ENCODE measurements at regions not wholly inside any gene's neighbourhood (a gene's known extent, or its start where the extent isn't known, plus 50 kb on each side); places are given as distances from the start of the nearest gene placed in this dataset.

GRCh38 chrX:63475200-63475599, 124.1 kb upstream of the SPIN4 start:
- no peak for ATAC-seq
- Histone ChIP-seq H3K4me3 (no peak overlapping the region), H3K4me2 (no peak overlapping the region), H3K4me1 (no peaks in the 10 kb centered on the region), H3K27ac (no peak overlapping the region), H3K9me3 (peaks cover 36% of the 10 kb centered on the region)
- 62% methylated on average over 1 of the region's 1 CpG for WGBS (ENCODE audit: missing lambda C conversion rate)
- POLR2A ChIA-PET: no interaction called here
- peak in 1 of 2 experiments; percentile 37 for DNase-seq (ENCODE audit: low read depth in 1 of 2, low spot score in 1 of 2)
- CTCF ChIA-PET: no interaction called here
- FAIRE-seq: peak; percentile 13
- TF ChIP-seq RARB (CRISPR knock-in tag; IDR thresholded peaks at IDR 0.05) (no peak), MAZ (IDR thresholded peaks at IDR 0.05; ENCODE audit: borderline replicate concordance, low read depth, low read length) (no peak), FOXS1 (CRISPR knock-in tag; IDR thresholded peaks at IDR 0.05) (no peak), GATA3 (IDR thresholded peaks at IDR 0.05; ENCODE audit: borderline replicate concordance) (no peak), CTCF (IDR thresholded peaks at IDR 0.05) (no peak), POLR2AphosphoS2 (conservative IDR thresholded peaks at IDR 0.05; ENCODE audit: low read length) (no peak), USF2 (IDR thresholded peaks at IDR 0.05) (no peak), CBX8 (IDR thresholded peaks at IDR 0.05) (no peak), NR3C1 (IDR thresholded peaks at IDR 0.05) (no peak), ZC3H11A (IDR thresholded peaks at IDR 0.05) (no peak), HES2 (IDR thresholded peaks at IDR 0.05) (no peak), CEBPB (IDR thresholded peaks at IDR 0.05) (no peak), RFX5 (IDR thresholded peaks at IDR 0.05) (no peak), SMC3 (IDR thresholded peaks at IDR 0.05) (no peak), RCOR1 (IDR thresholded peaks at IDR 0.05; ENCODE audit: low read depth, low read length) (no peak)

- peaks cover 28% of the 10 kb centered on the region for H3K9me3 ChIP-seq
- ATAC-seq (no peak), FAIRE-seq (no peak), DNase-seq (ENCODE audit: low read depth in 1 of 2, low spot score in 1 of 2) (no peak)
- POLR2A ChIA-PET: no interaction called here
- 82% methylated on average over 1 of the region's 1 CpG for WGBS (ENCODE audit: missing lambda C conversion rate)
- H3K4me3 ChIP-seq: no peak overlapping the region
- no peak overlapping the region for H3K4me2 ChIP-seq
- CTCF ChIA-PET: no interaction called here
- TF ChIP-seq BHLHE40 (IDR thresholded peaks at IDR 0.05; ENCODE audit: low read depth, low read length) (no peak), HEYL (CRISPR knock-in tag; IDR thresholded peaks at IDR 0.05) (no peak), GATA3 (IDR thresholded peaks at IDR 0.05; ENCODE audit: borderline replicate concordance) (no peak), CBX2 (IDR thresholded peaks at IDR 0.05; ENCODE audit: borderline replicate concordance, low read depth) (no peak), PHF8 (IDR thresholded peaks at IDR 0.05; ENCODE audit: borderline replicate concordance, low read depth) (no peak), HMGXB4 (CRISPR knock-in tag; IDR thresholded peaks at IDR 0.05; ENCODE audit: borderline replicate concordance) (no peak), ZC3H11A (IDR thresholded peaks at IDR 0.05) (no peak), TP53 (CRISPR knock-in tag; IDR thresholded peaks at IDR 0.05) (no peak), CHD2 (IDR thresholded peaks at IDR 0.05; ENCODE audit: low read length, partially characterized antibody) (no peak), JUNB (IDR thresholded peaks at IDR 0.05) (no peak), CTCF (IDR thresholded peaks at IDR 0.05) (no peak), CEBPB (IDR thresholded peaks at IDR 0.05) (no peak), ATOH8 (CRISPR knock-in tag; IDR thresholded peaks at IDR 0.05; ENCODE audit: low read depth) (no peak), HOXB5 (CRISPR knock-in tag; IDR thresholded peaks at IDR 0.05) (no peak), HES2 (IDR thresholded peaks at IDR 0.05) (no peak), E2F6 (IDR thresholded peaks at IDR 0.05; ENCODE audit: borderline replicate concordance, low read depth) (no peak), RAD21 (conservative IDR thresholded peaks at IDR 0.05 in 1 of 2, IDR thresholded peaks at IDR 0.05 in 1 of 2) (no peak), HDAC2 (IDR thresholded peaks at IDR 0.05) (no peak), FOSB (CRISPR knock-in tag; IDR thresholded peaks at IDR 0.05) (no peak)
- no peaks in the 10 kb centered on the region for H3K4me1 ChIP-seq
- no peak overlapping the region for H3K27ac ChIP-seq
Observed at GRCh38 chrX:63471004-63471403, 119.9 kb upstream of the SPIN4 start.
